Panc1 (cell line): ENCODE measurements at regions not wholly inside any gene's neighbourhood (a gene's known extent, or its start where the extent isn't known, plus 50 kb on each side); places are given as distances from the start of the nearest gene placed in this dataset.

Source experiments
- ATAC-seq: fragments of 200-7000 bp; cut with Tn5 transposase; 2 replicates; pipeline ENCODE4 v1.9.1; 2020; ENCODE audit warnings: mild to moderate bottlenecking, moderate library complexity
- BruUV-seq: library from RNA; stranded (reverse); fragments of 400-500 nt; replicated peaks from 2 replicates; lab custom pipeline; 2021; lab: Mats Ljungman, UMichigan
- CTCF ChIA-PET: fragments of 300-600 bp; sonication (Branson Sonifier 250); formaldehyde crosslinking; loops from one replicate; lab custom pipeline; 2022; ENCODE audit warnings: antibody characterized with exemption; lab: Charles Lee
- POLR2A ChIA-PET: fragments of 300-600 bp; sonication (Branson Sonifier 250); formaldehyde crosslinking; loops from one replicate; lab custom pipeline; 2022; ENCODE audit warnings: antibody characterized with exemption; lab: Charles Lee
- DNase-seq: peaks from one replicate; pipeline ENCODE4 v3.0.0-alpha.2; 2010; ENCODE audit warnings: low read depth, low spot score
- H3K27ac ChIP-seq: 2 replicates; pipeline ENCODE4 v1.5.1; 2011; ENCODE audit warnings: mild to moderate bottlenecking, low read length, inconsistent platforms
- H3K27me3 ChIP-seq: fragments of 200-500 bp; sonication (Bioruptor generic); 2 replicates; pipeline ENCODE4 v1.6.0; 2014; ENCODE audit warnings: low read length, inconsistent platforms; ENCODE audit not compliant: control insufficient read depth, insufficient read depth
- H3K36me3 ChIP-seq: fragments of 200-500 bp; sonication (Bioruptor generic); 2 replicates; pipeline ENCODE4 v1.5.1; 2014; ENCODE audit warnings: inconsistent platforms, mild to moderate bottlenecking, low read length, moderate library complexity; ENCODE audit not compliant: control insufficient read depth, insufficient read depth
- H3K4me1 ChIP-seq: 2 replicates; pipeline ENCODE4 v1.5.1; 2011; ENCODE audit warnings: inconsistent platforms, mild to moderate bottlenecking, low read length, moderate library complexity; ENCODE audit not compliant: control insufficient read depth, insufficient read depth
- H3K4me3 ChIP-seq, 2 experiments: 2 replicates each; pipeline ENCODE4 v1.5.1; 2011 to 2012; ENCODE audit warnings: low read depth in 2 of 2, low read length in 2 of 2, mild to moderate bottlenecking in 2 of 2, inconsistent platforms in 1 of 2, moderate library complexity in 1 of 2
- H3K9me3 ChIP-seq: fragments of 200-500 bp; sonication (Bioruptor generic); 2 replicates; pipeline ENCODE4 v1.5.1; 2014; ENCODE audit warnings: low read depth, mild to moderate bottlenecking, inconsistent platforms, low read length, moderate library complexity; ENCODE audit not compliant: control insufficient read depth, insufficient read depth
- CTCF ChIP-seq: fragments of 450-650 bp; IDR thresholded peaks from 2 replicates; pipeline ENCODE4 v1.5.1; 2017; ENCODE audit warnings: mild to moderate bottlenecking
- POLR2AphosphoS5 ChIP-seq: IDR thresholded peaks from 2 replicates; pipeline ENCODE4 v1.6.1; 2012; ENCODE audit warnings: mild to moderate bottlenecking, low read depth, low read length, moderate library complexity
- REST ChIP-seq, 2 experiments: IDR thresholded peaks; 2 replicates each; pipeline ENCODE4 v1.6.1; 2011 to 2012; ENCODE audit warnings: low read depth in 2 of 2, control low read depth in 1 of 2, low read length in 1 of 2, mild to moderate bottlenecking in 1 of 2, moderate library complexity in 1 of 2; ENCODE audit not compliant: insufficient read depth in 1 of 2
- SIN3A ChIP-seq: IDR thresholded peaks from 2 replicates; pipeline ENCODE4 v1.6.1; 2012; ENCODE audit warnings: low read depth, mild to moderate bottlenecking, low read length, moderate library complexity, borderline replicate concordance; ENCODE audit not compliant: insufficient read depth
- TCF7L2 ChIP-seq: IDR thresholded peaks from 2 replicates; pipeline ENCODE4 v1.6.1; 2011; ENCODE audit warnings: mild to moderate bottlenecking, low read depth, low read length, inconsistent platforms
- in situ Hi-C: cut with HindIII; loops from 2 replicates; pipeline ENCODE4 v1.10.0; 2016; ENCODE audit warnings: low sequenced_read_pairs, low pct_unique_long_range_greater_than_20kb
- intact Hi-C: fragments of 100-400 bp; cut with micrococcal nuclease; formaldehyde crosslinking; loops from one replicate; pipeline ENCODE4 v1.10.0; 2022; ENCODE audit not compliant: unreplicated experiment

- DNase-seq (no peak), ATAC-seq (no peak)
- Histone ChIP-seq H3K27ac (no peak overlapping the region), H3K4me1 (peaks cover 3% of the 10 kb centered on the region; the same call in 1 of the 2 replicates), H3K36me3 (no peaks in the 10 kb centered on the region), H3K4me3 (no peak overlapping the region), H3K9me3 (no peaks in the 10 kb centered on the region), H3K27me3 (no peaks in the 10 kb centered on the region)
- in situ Hi-C loops (no loop called here), intact Hi-C loops (no loop called here)
- CTCF ChIA-PET, result no interaction called here
- TF ChIP-seq CTCF (no peak), POLR2AphosphoS5 (no peak), REST (IDR thresholded peaks at IDR 0.05; ENCODE audit: insufficient read depth in 1 of 2, low read depth in 2 of 2, low read length in 1 of 2) (no peak), TCF7L2 (no peak), SIN3A (no peak)
- BruUV-seq, result no TSS peak
- POLR2A ChIA-PET, result no interaction called here
Measured at GRCh38 chr10:5588080-5588453, 63.3 kb downstream of the CALML3 start.

GRCh38 chr10:5588603-5589002 is 63.8 kb downstream of the CALML3 start:
- Histone ChIP-seq H3K9me3 (no peaks in the 10 kb centered on the region), H3K36me3 (no peaks in the 10 kb centered on the region), H3K4me3 (no peak overlapping the region), H3K27me3 (no peaks in the 10 kb centered on the region), H3K27ac (no peak overlapping the region), H3K4me1 (peaks cover 3% of the 10 kb centered on the region; the same call in 1 of the 2 replicates)
- in situ Hi-C loops (no loop called here), intact Hi-C loops (no loop called here)
- ChIA-PET CTCF (no interaction called here), POLR2A (no interaction called here)
- no TSS peak for BruUV-seq
- ATAC-seq (no peak), DNase-seq (no peak)
- TF ChIP-seq TCF7L2 (no peak), REST (IDR thresholded peaks at IDR 0.05; ENCODE audit: insufficient read depth in 1 of 2, low read depth in 2 of 2, low read length in 1 of 2) (no peak), POLR2AphosphoS5 (no peak), CTCF (no peak), SIN3A (no peak)
